Trophoblast cell (in vitro differentiated cells and primary cell): ENCODE measurements at regions not wholly inside any gene's neighbourhood (a gene's known extent, or its start where the extent isn't known, plus 50 kb on each side); places are given as distances from the start of the nearest gene placed in this dataset.

ENCODE experiments used
- DNase-seq, 2 donors: peaks; one replicate each; pipeline ENCODE4 v3.0.0-alpha.2; 2016
- H2AFZ ChIP-seq: 2 replicates; pipeline ENCODE4 v1.6.1; 2013; ENCODE audit warnings: low read length, moderate library complexity, mild to moderate bottlenecking; ENCODE audit not compliant: insufficient read depth, poor library complexity
- H2AK5ac ChIP-seq: 2 replicates; pipeline ENCODE4 v1.6.1; 2013; ENCODE audit warnings: mild to moderate bottlenecking, low read length
- H2BK120ac ChIP-seq: 2 replicates; pipeline ENCODE4 v1.6.1; 2013; ENCODE audit warnings: low read length, mild to moderate bottlenecking, moderate library complexity; ENCODE audit not compliant: insufficient read depth, poor library complexity
- H2BK12ac ChIP-seq: 2 replicates; pipeline ENCODE4 v1.6.1; 2013; ENCODE audit warnings: mild to moderate bottlenecking, low read length, moderate library complexity
- H2BK5ac ChIP-seq: 2 replicates; pipeline ENCODE4 v1.6.1; 2013; ENCODE audit warnings: low read length, low read depth, moderate library complexity, mild to moderate bottlenecking; ENCODE audit not compliant: poor library complexity
- H3K14ac ChIP-seq: 2 replicates; pipeline ENCODE4 v1.6.1; 2013; ENCODE audit warnings: mild to moderate bottlenecking, low read length
- H3K18ac ChIP-seq: 2 replicates; pipeline ENCODE4 v1.6.1; 2013; ENCODE audit warnings: mild to moderate bottlenecking, low read length
- H3K23ac ChIP-seq: 2 replicates; pipeline ENCODE4 v1.6.1; 2013; ENCODE audit warnings: low read length
- H3K27ac ChIP-seq: 2 replicates; pipeline ENCODE4 v1.5.1; 2013; ENCODE audit warnings: low read depth, mild to moderate bottlenecking, inconsistent platforms, low read length, moderate library complexity
- H3K27me3 ChIP-seq: 2 replicates; pipeline ENCODE4 v1.6.1; 2013; ENCODE audit warnings: inconsistent platforms, mild to moderate bottlenecking, low read length, moderate library complexity; ENCODE audit not compliant: insufficient read depth
- H3K36me3 ChIP-seq, 2 experiments: 1 replicate in 1 of 2; 2 replicates in 1 of 2; pipeline ENCODE4 v1.6.1; 2013; ENCODE audit warnings: low read length in 2 of 2, mild to moderate bottlenecking in 2 of 2, moderate library complexity in 1 of 2; ENCODE audit not compliant: insufficient read depth in 2 of 2, control insufficient read depth in 1 of 2
- H3K4ac ChIP-seq: 2 replicates; pipeline ENCODE4 v1.6.1; 2013; ENCODE audit warnings: low read depth, mild to moderate bottlenecking, low read length, moderate library complexity
- H3K4me1 ChIP-seq, 2 experiments: 1 replicate in 1 of 2; 2 replicates in 1 of 2; pipeline ENCODE4 v1.6.1; 2013; ENCODE audit warnings: low read length in 2 of 2, mild to moderate bottlenecking in 2 of 2, moderate library complexity in 1 of 2; ENCODE audit not compliant: insufficient read depth in 2 of 2, control insufficient read depth in 1 of 2
- H3K4me2 ChIP-seq: 2 replicates; pipeline ENCODE4 v1.6.1; 2013; ENCODE audit warnings: inconsistent platforms, mild to moderate bottlenecking, low read length, moderate library complexity
- H3K4me3 ChIP-seq: 2 replicates; pipeline ENCODE4 v1.5.1; 2013; ENCODE audit warnings: mild to moderate bottlenecking, low read depth, low read length, inconsistent platforms
- H3K79me1 ChIP-seq: one replicate; pipeline ENCODE4 v1.6.1; 2013; ENCODE audit warnings: low read length
- H3K79me2 ChIP-seq: 2 replicates; pipeline ENCODE4 v1.6.1; 2013; ENCODE audit warnings: low read length, mild to moderate bottlenecking; ENCODE audit not compliant: control insufficient read depth, insufficient read depth, poor library complexity
- H3K9ac ChIP-seq: 2 replicates; pipeline ENCODE4 v1.6.1; 2013; ENCODE audit warnings: mild to moderate bottlenecking, low read length
- H3K9me3 ChIP-seq: 2 replicates; pipeline ENCODE4 v1.6.1; 2013; ENCODE audit warnings: low read depth, mild to moderate bottlenecking, control low read depth, inconsistent platforms, low read length; ENCODE audit not compliant: insufficient read depth
- H4K12ac ChIP-seq: 2 replicates; pipeline ENCODE4 v1.6.1; 2013; ENCODE audit warnings: low read depth, mild to moderate bottlenecking, low read length, moderate library complexity
- H4K8ac ChIP-seq: 2 replicates; pipeline ENCODE4 v1.6.1; 2013; ENCODE audit warnings: low read depth, mild to moderate bottlenecking, low read length, moderate library complexity
- H4K91ac ChIP-seq: one replicate; pipeline ENCODE4 v1.6.1; 2013; ENCODE audit warnings: low read depth, mild to moderate bottlenecking, low read length, moderate library complexity
- WGBS: extraction: QIAGEN DNeasy Blood & Tissue Kit; methylation state at CpG from one replicate; pipeline ENCODE4 v1.1.7; 2013; ENCODE audit warnings: missing lambda C conversion rate; ENCODE audit not compliant: insufficient read length, insufficient coverage; ENCODE audit errors: extremely low coverage; 5-methylcytosine and 5-hydroxymethylcytosine counted together

DNA sequence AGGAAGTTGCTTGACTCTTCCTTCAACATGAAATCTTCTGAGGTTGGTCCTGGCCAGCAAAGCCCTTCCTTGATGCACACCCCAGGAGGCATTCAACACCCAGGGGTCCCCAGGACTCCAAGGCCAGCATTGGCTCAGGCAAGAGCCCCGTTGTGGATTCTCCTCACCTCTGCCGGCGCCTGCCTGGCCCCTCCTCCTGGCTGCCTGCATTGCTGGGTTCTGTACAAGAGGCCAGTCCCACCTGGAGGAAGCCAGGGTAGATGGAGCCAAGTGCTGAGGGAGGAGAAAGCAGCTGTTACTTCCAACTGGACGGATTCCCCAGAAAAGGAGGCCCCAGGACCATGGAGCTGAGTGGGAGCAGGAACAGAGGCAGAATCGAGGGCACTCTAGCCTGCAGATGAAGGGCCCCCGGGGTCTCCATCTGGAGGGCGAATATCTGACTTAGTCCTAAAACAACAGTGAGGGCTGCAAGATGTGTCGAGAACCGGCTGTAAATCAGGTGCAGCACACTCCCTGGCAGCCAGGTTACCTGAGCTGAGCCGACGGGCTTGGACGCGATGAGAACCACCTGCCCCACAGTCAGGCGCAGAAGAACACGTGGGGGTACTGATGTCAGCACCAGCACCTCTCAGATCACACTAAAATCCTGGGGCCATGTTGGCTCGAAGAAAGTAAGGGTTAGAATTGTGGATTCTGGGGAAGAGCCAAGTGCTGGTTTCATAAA lies 399.6 kb upstream of the SALL3 start:
- Histone ChIP-seq H3K4me3 (no peak overlapping the region), H3K18ac (no peak overlapping the region), H3K4ac (no peak overlapping the region), H3K23ac (no peak overlapping the region), H3K27me3 (no peaks in the 10 kb centered on the region), H4K12ac (no peak overlapping the region), H3K9me3 (peaks cover 14% of the 10 kb centered on the region), H2AK5ac (no peak overlapping the region), H2AFZ (no peak overlapping the region), H3K79me1 (no peaks in the 10 kb centered on the region), H3K27ac (no peak overlapping the region), H4K8ac (no peak overlapping the region), H3K4me2 (no peak overlapping the region), H2BK5ac (no peak overlapping the region), H3K14ac (no peak overlapping the region), H3K9ac (no peak overlapping the region), H2BK120ac (no peak overlapping the region), H3K36me3 (no peaks in the 10 kb centered on the region), H4K91ac (no peak overlapping the region), H2BK12ac (no peak overlapping the region), H3K79me2 (no peaks in the 10 kb centered on the region), H3K4me1 (no peaks in the 10 kb centered on the region)
- WGBS, result no CpG with 5 or more reads among the region's 16 CpGs
- DNase-seq, result no peak

DNA sequence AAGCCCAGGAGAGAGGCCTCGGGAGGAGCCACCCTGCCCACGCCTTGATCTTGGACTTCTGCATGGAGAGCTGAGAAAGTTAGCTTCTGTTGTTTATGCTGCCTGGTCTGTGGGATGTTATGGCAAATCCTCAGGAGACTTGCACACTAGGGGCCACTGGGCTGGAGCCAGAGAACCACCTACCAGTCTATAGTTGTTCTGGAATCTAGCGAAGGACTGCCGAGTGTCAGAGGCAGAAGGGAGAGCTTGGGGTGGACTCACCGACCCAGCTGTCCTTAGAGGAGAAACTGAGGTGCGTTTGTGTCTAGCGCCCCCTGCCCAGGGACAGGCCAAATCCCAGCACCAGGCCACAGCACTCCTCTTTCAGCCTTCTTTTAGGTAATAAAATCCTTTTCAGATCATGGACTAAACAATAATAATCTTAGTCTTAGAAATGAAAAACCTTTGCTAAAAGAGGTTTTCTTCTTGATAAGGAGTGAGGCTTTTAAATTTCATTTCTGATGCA lies 398.7 kb upstream of the SALL3 start:
- Histone ChIP-seq H4K91ac (no peak overlapping the region), H2AK5ac (no peak overlapping the region), H4K8ac (no peak overlapping the region), H4K12ac (no peak overlapping the region), H3K14ac (no peak overlapping the region), H3K23ac (no peak overlapping the region), H3K4ac (no peak overlapping the region), H3K27ac (no peak overlapping the region), H3K18ac (no peak overlapping the region), H3K36me3 (no peaks in the 10 kb centered on the region), H3K79me2 (no peaks in the 10 kb centered on the region), H3K9ac (no peak overlapping the region), H2BK5ac (no peak overlapping the region), H3K4me2 (no peak overlapping the region), H3K4me3 (no peak overlapping the region), H3K27me3 (no peaks in the 10 kb centered on the region), H3K79me1 (no peaks in the 10 kb centered on the region), H3K9me3 (peaks cover 12% of the 10 kb centered on the region), H2BK120ac (no peak overlapping the region), H2AFZ (no peak overlapping the region), H3K4me1 (no peaks in the 10 kb centered on the region), H2BK12ac (no peak overlapping the region)
- no peak for DNase-seq
- WGBS, result no CpG with 5 or more reads among the region's 7 CpGs

DNA sequence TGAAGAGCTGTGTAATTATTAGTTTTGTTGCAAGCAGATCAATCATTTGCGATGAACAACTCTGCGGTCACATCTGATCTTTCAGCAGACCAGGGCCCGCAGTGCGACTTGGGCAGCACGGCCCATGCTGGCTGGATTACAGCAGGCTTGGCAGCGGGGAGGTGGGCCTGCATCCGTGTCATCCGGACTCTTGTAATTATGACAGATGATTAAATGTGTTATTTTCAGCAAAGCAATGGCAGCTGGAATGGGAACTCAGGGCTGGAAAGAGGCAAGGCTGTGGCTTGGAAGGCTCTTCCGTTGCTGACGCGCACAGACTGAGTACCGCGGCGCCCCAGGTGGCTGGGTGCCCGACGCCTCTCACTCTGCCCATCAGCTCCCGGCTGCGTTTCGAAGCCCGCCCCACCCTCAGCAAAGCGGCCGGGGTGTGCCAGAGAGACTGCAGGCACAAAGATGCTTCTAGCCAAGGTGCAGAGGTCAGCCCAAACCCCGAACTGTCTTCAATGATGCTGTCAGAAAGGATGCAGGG lies 397.4 kb upstream of the SALL3 start:
- no peak overlapping the region for H3K4me3 ChIP-seq
- no peak overlapping the region for H4K8ac ChIP-seq
- WGBS, result no CpG with 5 or more reads among the region's 23 CpGs

GRCh38 chr18:78582898-78583738 lies 396.5 kb upstream of the SALL3 start:
- no peak overlapping the region for H3K4me2 ChIP-seq
- H3K23ac ChIP-seq, result no peak overlapping the region
- no peaks in the 10 kb centered on the region for H3K27me3 ChIP-seq
- no peaks in the 10 kb centered on the region for H3K79me2 ChIP-seq
- no peak overlapping the region for H4K8ac ChIP-seq
- no peak overlapping the region for H4K12ac ChIP-seq
- H3K4ac ChIP-seq, result no peak overlapping the region
- H2AFZ ChIP-seq, result no peak overlapping the region
- no peaks in the 10 kb centered on the region for H3K4me1 ChIP-seq
- H4K91ac ChIP-seq, result no peak overlapping the region
- H2BK120ac ChIP-seq, result no peak overlapping the region
- no peaks in the 10 kb centered on the region for H3K79me1 ChIP-seq
- no peak overlapping the region for H2AK5ac ChIP-seq
- H3K9me3 ChIP-seq, result peaks cover 6% of the 10 kb centered on the region
- no peak overlapping the region for H3K14ac ChIP-seq
- no peak for DNase-seq
- no peak overlapping the region for H3K4me3 ChIP-seq
- H3K36me3 ChIP-seq, result no peaks in the 10 kb centered on the region
- no peak overlapping the region for H3K9ac ChIP-seq
- H2BK5ac ChIP-seq, result no peak overlapping the region
- no peak overlapping the region for H3K27ac ChIP-seq
- H2BK12ac ChIP-seq, result no peak overlapping the region
- no CpG with 5 or more reads among the region's 26 CpGs for WGBS
- no peak overlapping the region for H3K18ac ChIP-seq

More for the DNA sequence above, 397.4 kb upstream of the SALL3 start:
- Histone ChIP-seq H3K79me1 (no peaks in the 10 kb centered on the region), H3K4me2 (no peak overlapping the region), H4K12ac (no peak overlapping the region), H3K4ac (no peak overlapping the region), H3K14ac (no peak overlapping the region), H2BK120ac (no peak overlapping the region), H3K9me3 (peaks cover 6% of the 10 kb centered on the region), H4K91ac (no peak overlapping the region), H3K4me1 (no peaks in the 10 kb centered on the region), H3K27me3 (no peaks in the 10 kb centered on the region), H3K36me3 (no peaks in the 10 kb centered on the region), H3K27ac (no peak overlapping the region), H2BK12ac (no peak overlapping the region), H3K18ac (no peak overlapping the region), H3K79me2 (no peaks in the 10 kb centered on the region), H3K9ac (no peak overlapping the region), H3K23ac (no peak overlapping the region), H2BK5ac (no peak overlapping the region), H2AFZ (no peak overlapping the region), H2AK5ac (no peak overlapping the region)
- DNase-seq, result no peak
